C4-2B (cell line): ENCODE measurements at regions not wholly inside any gene's neighbourhood (a gene's known extent, or its start where the extent isn't known, plus 50 kb on each side); places are given as distances from the start of the nearest gene placed in this dataset.

ENCODE experiments used
- ZFX ChIP-seq: fragments of 450-650 bp; IDR thresholded peaks from 2 replicates; pipeline ENCODE4 v1.6.1; 2017
- TF ChIP-seq, protein P1 (sequence below): fragments of 450-650 bp; conservative IDR thresholded peaks from 2 replicates; pipeline ENCODE4 v1.5.1; 2017; ENCODE audit warnings: mild to moderate bottlenecking

DNA sequence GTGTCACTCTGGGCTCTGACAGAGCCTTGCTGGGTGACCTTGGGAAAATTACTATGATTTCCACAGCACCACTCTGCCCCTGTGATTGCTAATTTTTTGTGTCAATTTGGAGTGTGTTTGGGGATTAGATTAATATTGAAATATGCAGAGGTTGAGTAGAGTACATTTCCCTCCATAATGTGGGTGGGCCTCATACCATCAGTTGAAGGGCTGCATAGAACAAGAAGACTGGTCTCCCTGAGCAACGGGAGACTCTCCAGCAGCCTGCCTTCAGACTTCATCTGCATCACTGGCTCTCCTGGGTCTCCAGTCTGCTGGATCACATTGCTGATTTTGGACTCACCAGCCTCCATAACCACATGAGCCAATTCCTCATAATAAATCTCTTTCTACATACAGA lies 313.7 kb downstream of the TNS1 start:
- TF ChIP-seq, protein P1, sequence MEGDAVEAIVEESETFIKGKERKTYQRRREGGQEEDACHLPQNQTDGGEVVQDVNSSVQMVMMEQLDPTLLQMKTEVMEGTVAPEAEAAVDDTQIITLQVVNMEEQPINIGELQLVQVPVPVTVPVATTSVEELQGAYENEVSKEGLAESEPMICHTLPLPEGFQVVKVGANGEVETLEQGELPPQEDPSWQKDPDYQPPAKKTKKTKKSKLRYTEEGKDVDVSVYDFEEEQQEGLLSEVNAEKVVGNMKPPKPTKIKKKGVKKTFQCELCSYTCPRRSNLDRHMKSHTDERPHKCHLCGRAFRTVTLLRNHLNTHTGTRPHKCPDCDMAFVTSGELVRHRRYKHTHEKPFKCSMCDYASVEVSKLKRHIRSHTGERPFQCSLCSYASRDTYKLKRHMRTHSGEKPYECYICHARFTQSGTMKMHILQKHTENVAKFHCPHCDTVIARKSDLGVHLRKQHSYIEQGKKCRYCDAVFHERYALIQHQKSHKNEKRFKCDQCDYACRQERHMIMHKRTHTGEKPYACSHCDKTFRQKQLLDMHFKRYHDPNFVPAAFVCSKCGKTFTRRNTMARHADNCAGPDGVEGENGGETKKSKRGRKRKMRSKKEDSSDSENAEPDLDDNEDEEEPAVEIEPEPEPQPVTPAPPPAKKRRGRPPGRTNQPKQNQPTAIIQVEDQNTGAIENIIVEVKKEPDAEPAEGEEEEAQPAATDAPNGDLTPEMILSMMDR, result no peak
- no peak for TF ChIP-seq ZFX
